ENCODE measurements at regions not wholly inside any gene's neighbourhood (a gene's known extent, or its start where the extent isn't known, plus 50 kb on each side); places are given as distances from the start of the nearest gene placed in this dataset.

GRCh38 chr9:7266911-7267595 lies 509.3 kb downstream of the KDM4C start:
- no peak for TF ChIP-seq CTCF (conservative IDR thresholded peaks at IDR 0.05; ENCODE audit: low read length)
- TF ChIP-seq EZH2phosphoT487 (IDR thresholded peaks at IDR 0.05; ENCODE audit: borderline replicate concordance): no peak

Data from Loucy (cell line).